Upper lobe of right lung (tissue), 1 donor: ENCODE measurements at regions not wholly inside any gene's neighbourhood (a gene's known extent, or its start where the extent isn't known, plus 50 kb on each side); places are given as distances from the start of the nearest gene placed in this dataset.

ENCODE experiments used
- ATAC-seq: fragments of 200-7000 bp; cut with Tn5 transposase; one replicate; pipeline ENCODE4 v1.9.1; 2020; ENCODE audit warnings: mild to moderate bottlenecking, moderate library complexity
- DNase-seq: peaks from one replicate; pipeline ENCODE4 v3.0.0-alpha.2; 2020
- H3K27ac ChIP-seq: fragments of 200-600 bp; one replicate; pipeline ENCODE4 v1.8.0; 2022
- H3K27me3 ChIP-seq: fragments of 200-600 bp; one replicate; pipeline ENCODE4 v1.8.0; 2022; ENCODE audit warnings: mild to moderate bottlenecking
- H3K36me3 ChIP-seq: fragments of 200-600 bp; one replicate; pipeline ENCODE4 v1.8.0; 2022
- H3K4me1 ChIP-seq: fragments of 200-600 bp; one replicate; pipeline ENCODE4 v1.8.0; 2022
- H3K4me3 ChIP-seq: fragments of 200-600 bp; one replicate; pipeline ENCODE4 v1.8.0; 2022; ENCODE audit warnings: mild to moderate bottlenecking
- H3K9me3 ChIP-seq: fragments of 200-600 bp; one replicate; pipeline ENCODE4 v1.8.0; 2022
- CTCF ChIP-seq: fragments of 200-600 bp; IDR thresholded peaks from one replicate; pipeline ENCODE4 v1.8.0; 2022; ENCODE audit warnings: antibody characterized with exemption
- intact Hi-C: fragments of 100-400 bp; cut with DNase I; formaldehyde crosslinking; loops from one replicate; pipeline ENCODE4 v1.11.0; 2022
- donor health status: DM: no; HTN: yes; CAD: no; lungs with severe emphysema.

DNA sequence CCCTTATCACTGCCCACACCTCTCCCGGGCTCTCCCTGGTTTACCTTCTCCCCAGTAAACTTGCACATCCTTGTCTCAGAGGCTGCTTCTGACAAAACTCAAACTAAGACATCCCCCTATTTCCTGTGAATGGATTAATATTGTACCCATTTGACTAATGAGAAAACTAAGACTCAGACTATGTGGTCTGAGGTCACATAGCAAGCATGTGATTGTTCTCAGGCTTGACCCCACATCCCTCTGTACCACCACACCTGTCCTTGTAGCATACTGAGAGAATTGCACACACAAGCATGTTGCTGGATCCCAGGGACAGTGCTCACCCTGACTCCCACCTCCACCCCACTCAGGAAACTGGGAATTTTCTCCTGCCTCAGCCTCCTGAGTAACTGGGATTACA, 90.7 kb upstream of the HES1 start:
- no peak for TF ChIP-seq CTCF
- no peaks in the 10 kb centered on the region for H3K27me3 ChIP-seq
- no peaks in the 10 kb centered on the region for H3K36me3 ChIP-seq
- no peak for ATAC-seq
- intact Hi-C loops: no loop called here
- no peak overlapping the region for H3K4me3 ChIP-seq
- peaks cover 9% of the 10 kb centered on the region for H3K4me1 ChIP-seq
- no peak for DNase-seq
- no peaks in the 10 kb centered on the region for H3K9me3 ChIP-seq
- H3K27ac ChIP-seq: no peak overlapping the region

DNA sequence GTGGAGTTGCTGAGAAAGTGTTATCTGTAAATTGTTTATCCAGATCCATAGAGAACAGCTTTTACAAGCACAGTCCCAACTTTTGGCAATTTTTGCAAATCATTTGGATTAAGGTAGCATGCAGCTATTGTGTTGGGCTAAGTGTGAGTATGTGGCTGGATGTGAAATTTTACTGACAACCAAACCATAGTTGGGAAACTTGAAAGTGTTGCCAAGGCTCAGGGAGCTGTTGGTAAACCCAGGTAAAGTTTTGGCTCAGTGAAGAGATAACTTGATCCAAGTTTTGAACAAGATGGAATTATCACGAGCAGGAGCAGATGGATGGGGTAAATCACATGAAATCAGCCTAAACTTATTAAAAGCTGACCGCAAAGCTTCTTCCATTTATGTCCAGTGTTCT, 90.0 kb upstream of the HES1 start:
- peaks cover 4% of the 10 kb centered on the region for H3K9me3 ChIP-seq
- DNase-seq: no peak
- no peaks in the 10 kb centered on the region for H3K36me3 ChIP-seq
- no peak overlapping the region for H3K4me3 ChIP-seq
- intact Hi-C loops: no loop called here
- no peak for TF ChIP-seq CTCF
- no peak overlapping the region for H3K27ac ChIP-seq
- H3K27me3 ChIP-seq: no peaks in the 10 kb centered on the region
- H3K4me1 ChIP-seq: peaks cover 9% of the 10 kb centered on the region
- no peak for ATAC-seq

DNA sequence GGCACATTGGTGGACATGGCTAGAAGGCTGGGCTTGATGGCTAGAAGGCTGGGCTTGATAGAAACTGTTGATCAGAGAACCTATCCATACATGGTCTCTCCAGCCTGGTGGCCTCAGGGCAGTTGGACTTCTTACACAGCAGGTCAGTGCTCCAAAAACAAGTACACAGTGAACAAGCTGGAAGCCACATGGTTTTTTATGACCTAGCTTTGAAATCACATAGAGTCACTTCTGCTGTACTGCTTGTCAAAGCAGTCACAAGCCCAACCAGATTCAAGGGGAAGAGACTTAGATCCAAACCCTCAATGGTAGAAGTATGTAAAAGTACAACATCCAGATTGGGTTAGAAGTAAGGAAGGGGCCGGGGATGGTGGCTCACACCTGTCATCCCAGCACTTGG, 89.4 kb upstream of the HES1 start:
- H3K27me3 ChIP-seq: no peaks in the 10 kb centered on the region
- no peak for DNase-seq
- peaks cover 9% of the 10 kb centered on the region for H3K4me1 ChIP-seq
- no peak for ATAC-seq
- H3K4me3 ChIP-seq: no peak overlapping the region
- H3K27ac ChIP-seq: no peak overlapping the region
- peaks cover 10% of the 10 kb centered on the region for H3K9me3 ChIP-seq
- no peaks in the 10 kb centered on the region for H3K36me3 ChIP-seq
- intact Hi-C loops: no loop called here
- no peak for TF ChIP-seq CTCF

- Histone ChIP-seq H3K36me3 (no peaks in the 10 kb centered on the region), H3K27ac (no peak overlapping the region), H3K4me1 (peaks cover 9% of the 10 kb centered on the region), H3K9me3 (peaks cover 11% of the 10 kb centered on the region), H3K4me3 (no peak overlapping the region), H3K27me3 (no peaks in the 10 kb centered on the region)
- no peak for TF ChIP-seq CTCF
- intact Hi-C loops: no loop called here
- DNase-seq (peak; percentile 83), ATAC-seq (peak; percentile 89)
Measured at GRCh38 chr3:194046995-194047645, 88.8 kb upstream of the HES1 start.

GRCh38 chr3:194049394-194049793, 86.6 kb upstream of the HES1 start:
- ATAC-seq (no peak), DNase-seq (no peak)
- intact Hi-C loops: no loop called here
- Histone ChIP-seq H3K9me3 (peaks cover 11% of the 10 kb centered on the region), H3K36me3 (no peaks in the 10 kb centered on the region), H3K27me3 (no peaks in the 10 kb centered on the region), H3K27ac (no peak overlapping the region), H3K4me3 (no peak overlapping the region), H3K4me1 (peaks cover 9% of the 10 kb centered on the region)
- no peak for TF ChIP-seq CTCF

DNA sequence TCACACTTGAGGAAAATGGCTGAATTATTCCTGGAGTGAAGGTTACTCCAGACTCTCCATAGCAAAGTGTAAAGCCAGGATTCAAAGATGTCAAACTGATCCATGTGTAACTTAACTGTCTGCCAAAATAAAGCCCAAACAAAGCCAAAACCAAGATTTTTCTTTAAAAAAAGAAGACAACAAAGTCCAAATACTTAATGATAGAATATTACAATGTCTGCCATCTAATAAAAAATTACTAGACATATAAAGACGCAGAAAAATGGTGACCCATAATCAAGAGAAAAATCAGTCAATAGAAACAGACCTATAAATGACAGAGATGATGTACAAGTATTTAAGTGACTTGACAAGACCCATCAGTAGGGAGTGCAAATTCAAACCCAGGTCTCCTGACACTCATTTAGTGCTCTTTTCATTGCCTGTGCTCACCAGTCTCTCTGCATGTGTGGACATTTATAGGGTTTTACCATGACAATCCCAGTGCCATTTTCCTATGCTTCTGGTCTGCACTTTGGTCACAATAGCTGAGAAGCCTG, 85.1 kb upstream of the HES1 start:
- intact Hi-C loops: no loop called here
- ATAC-seq: no peak
- Histone ChIP-seq H3K27me3 (no peaks in the 10 kb centered on the region), H3K9me3 (peaks cover 11% of the 10 kb centered on the region), H3K36me3 (no peaks in the 10 kb centered on the region), H3K4me1 (peaks cover 9% of the 10 kb centered on the region), H3K27ac (no peak overlapping the region), H3K4me3 (no peak overlapping the region)
- TF ChIP-seq CTCF: no peak
- no peak for DNase-seq
